ENCODE measurements at regions not wholly inside any gene's neighbourhood (a gene's known extent, or its start where the extent isn't known, plus 50 kb on each side); places are given as distances from the start of the nearest gene placed in this dataset.

GRCh38 chr2:147250652-147251356 is 594.0 kb upstream of the ACVR2A start:
- Mint-ChIP-seq H3K27me3 (no peaks in the 10 kb centered on the region), H3K27ac (no peak overlapping the region), H3K36me3 (ENCODE audit: low read depth) (no peaks in the 10 kb centered on the region), H3K9me3 (peaks cover 3% of the 10 kb centered on the region), H3K4me1 (no peaks in the 10 kb centered on the region), H3K4me3 (no peak overlapping the region)
- POLR2A ChIA-PET, result no interaction called here
- ATAC-seq (ENCODE audit: low read depth) (no peak), DNase-seq (no peak)
- CTCF ChIA-PET, result no interaction called here
- TF ChIP-seq CTCF (IDR thresholded peaks at IDR 0.05), result no peak
- intact Hi-C loops (cut with micrococcal nuclease), result no loop called here

- Mint-ChIP-seq H3K9me3 (peaks cover under 1% of the 10 kb centered on the region), H3K27ac (no peak overlapping the region), H3K4me1 (no peaks in the 10 kb centered on the region), H3K36me3 (ENCODE audit: low read depth) (no peaks in the 10 kb centered on the region), H3K27me3 (no peaks in the 10 kb centered on the region), H3K4me3 (no peak overlapping the region)
- intact Hi-C loops (cut with micrococcal nuclease), result no loop called here
- CTCF ChIA-PET, result no interaction called here
- POLR2A ChIA-PET, result no interaction called here
- DNase-seq (no peak), ATAC-seq (ENCODE audit: low read depth) (no peak)
- TF ChIP-seq CTCF (IDR thresholded peaks at IDR 0.05), result no peak
Measured at GRCh38 chr2:147247749-147248148, 597.1 kb upstream of the ACVR2A start.

GRCh38 chr2:147242445-147242844 is 602.4 kb upstream of the ACVR2A start:
- Mint-ChIP-seq H3K27ac (no peak overlapping the region), H3K9me3 (no peaks in the 10 kb centered on the region), H3K36me3 (ENCODE audit: low read depth) (no peaks in the 10 kb centered on the region), H3K27me3 (no peaks in the 10 kb centered on the region), H3K4me1 (no peaks in the 10 kb centered on the region), H3K4me3 (no peak overlapping the region)
- TF ChIP-seq CTCF (IDR thresholded peaks at IDR 0.05), result no peak
- no peak for DNase-seq
- intact Hi-C loops (cut with micrococcal nuclease), result no loop called here
- ATAC-seq (ENCODE audit: low read depth), result no peak
- ChIA-PET CTCF (no interaction called here), POLR2A (no interaction called here)

- no peak overlapping the region for H3K4me3 Mint-ChIP-seq
- intact Hi-C loops (cut with micrococcal nuclease), result no loop called here
- ChIA-PET POLR2A (no interaction called here), CTCF (no interaction called here)
- H3K4me1 Mint-ChIP-seq, result no peaks in the 10 kb centered on the region
- no peaks in the 10 kb centered on the region for H3K27me3 Mint-ChIP-seq
- no peak overlapping the region for H3K27ac Mint-ChIP-seq
- no peaks in the 10 kb centered on the region for H3K9me3 Mint-ChIP-seq
- no peak for ATAC-seq (ENCODE audit: low read depth)
- no peak for DNase-seq
- no peaks in the 10 kb centered on the region for H3K36me3 Mint-ChIP-seq (ENCODE audit: low read depth)
- no peak for TF ChIP-seq CTCF (IDR thresholded peaks at IDR 0.05)
Measured at GRCh38 chr2:147236601-147237000, 608.2 kb upstream of the ACVR2A start.

GRCh38 chr2:147232225-147232669 is 612.6 kb upstream of the ACVR2A start:
- Mint-ChIP-seq H3K9me3 (no peaks in the 10 kb centered on the region), H3K4me3 (no peak overlapping the region), H3K27ac (no peak overlapping the region), H3K36me3 (ENCODE audit: low read depth) (no peaks in the 10 kb centered on the region), H3K27me3 (no peaks in the 10 kb centered on the region), H3K4me1 (no peaks in the 10 kb centered on the region)
- DNase-seq, result no peak
- CTCF ChIA-PET, result no interaction called here
- intact Hi-C loops (cut with micrococcal nuclease), result no loop called here
- POLR2A ChIA-PET, result no interaction called here
- ATAC-seq (ENCODE audit: low read depth), result no peak
- TF ChIP-seq CTCF (IDR thresholded peaks at IDR 0.05), result no peak
